GM12864 (cell line): ENCODE measurements at regions not wholly inside any gene's neighbourhood (a gene's known extent, or its start where the extent isn't known, plus 50 kb on each side); places are given as distances from the start of the nearest gene placed in this dataset.
"Not testable (repeated sequence)": the region's sequence is repeated elsewhere in the genome, so short reads cannot be mapped to it uniquely, and the experiment has no call there.

ENCODE experiments used
- DNase-seq: peaks from one replicate; pipeline ENCODE4 v3.0.0-alpha.2; 2011; ENCODE audit warnings: low read depth
- H3K4me3 ChIP-seq: 2 replicates; pipeline ENCODE4 v1.5.1; 2011; ENCODE audit warnings: mild to moderate bottlenecking, low read depth, low read length, control low read depth
- CTCF ChIP-seq: IDR thresholded peaks from 2 replicates; pipeline ENCODE4 v1.5.1; 2011; ENCODE audit warnings: low read depth, mild to moderate bottlenecking, moderate library complexity, low read length, control low read depth, inconsistent platforms; ENCODE audit errors: missing control alignments

DNA sequence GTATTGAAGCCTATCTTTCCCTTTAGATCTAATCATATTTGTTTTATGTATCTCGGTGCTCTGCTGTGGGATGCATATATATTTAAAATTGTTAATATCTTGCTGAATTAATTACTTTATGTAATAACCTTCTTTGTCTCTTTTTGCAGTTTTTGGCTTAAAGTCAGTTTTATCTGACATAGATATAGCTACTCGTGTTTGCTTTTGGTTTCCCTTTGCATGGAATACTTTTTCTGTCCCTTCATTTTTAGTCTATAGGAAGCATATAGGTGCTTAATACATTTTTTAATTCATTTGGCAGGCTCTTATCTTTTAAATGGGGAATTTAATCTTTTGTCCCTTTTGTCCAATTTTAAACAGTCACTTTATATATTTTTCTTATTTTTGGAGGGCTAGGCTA lies 360.6 kb upstream of the PRR16 start:
- TF ChIP-seq CTCF: no peak
- no peak for DNase-seq
- no peak overlapping the region for H3K4me3 ChIP-seq

DNA sequence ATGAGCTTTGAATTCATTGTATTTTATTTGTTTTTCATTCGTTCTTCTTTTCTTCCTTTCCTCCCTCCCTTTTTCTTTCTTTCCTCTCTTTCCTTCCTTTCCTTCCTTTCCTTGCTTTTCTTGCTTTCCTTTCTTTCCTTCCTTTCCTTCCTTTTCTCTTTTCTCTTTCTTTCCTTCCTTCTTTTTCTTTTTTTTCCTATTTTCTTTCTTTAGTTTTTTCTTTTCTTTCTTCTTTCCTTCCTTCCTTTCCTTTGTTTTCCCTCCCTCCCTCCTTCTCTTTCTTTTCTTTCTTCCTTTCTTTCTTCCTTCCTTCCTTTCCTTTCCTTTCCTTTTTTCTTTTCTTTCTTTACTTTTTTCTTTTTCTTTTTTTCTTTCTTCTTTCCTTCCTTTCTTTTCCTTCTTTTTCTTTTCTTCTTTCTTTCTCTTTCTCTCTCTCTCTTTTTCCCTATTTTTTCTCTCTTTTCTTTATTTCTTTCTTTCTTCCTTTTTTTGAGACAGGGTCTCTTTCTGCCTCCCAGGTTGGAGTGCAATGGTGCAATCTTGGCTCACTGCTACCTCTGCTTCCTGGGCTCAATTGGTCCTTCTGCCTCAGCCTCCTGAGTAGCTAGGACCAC lies 357.1 kb upstream of the PRR16 start:
- no peak for TF ChIP-seq CTCF
- no peak for DNase-seq
- no peak overlapping the region for H3K4me3 ChIP-seq

- no peak for DNase-seq
- TF ChIP-seq CTCF: no peak
- no peak overlapping the region for H3K4me3 ChIP-seq
Observed at GRCh38 chr5:120108586-120109248, 355.4 kb upstream of the PRR16 start.

GRCh38 chr5:120122703-120123102 lies 341.4 kb upstream of the PRR16 start:
- no peak for DNase-seq
- TF ChIP-seq CTCF: no peak
- H3K4me3 ChIP-seq: no peak overlapping the region

- no peak for TF ChIP-seq CTCF
- DNase-seq: no peak
- H3K4me3 ChIP-seq: no peak overlapping the region
Observed at GRCh38 chr5:120124031-120124430, 340.1 kb upstream of the PRR16 start.

GRCh38 chr5:120124961-120125360 lies 339.1 kb upstream of the PRR16 start:
- no peak for DNase-seq
- H3K4me3 ChIP-seq: no peak overlapping the region
- no peak for TF ChIP-seq CTCF

GRCh38 chr5:120132347-120132746 lies 331.8 kb upstream of the PRR16 start:
- DNase-seq, H3K4me3 ChIP-seq: not testable (repeated sequence)
